Aorta (tissue), 5 donors: ENCODE measurements at regions not wholly inside any gene's neighbourhood (a gene's known extent, or its start where the extent isn't known, plus 50 kb on each side); places are given as distances from the start of the nearest gene placed in this dataset.
A peak's percentile ranks its signal among the peaks of the same experiment; 100 is the strongest.

ENCODE experiments used
- ATAC-seq: fragments of 200-7000 bp; cut with Tn5 transposase; one replicate; pipeline ENCODE4 v1.9.1; 2022; ENCODE audit warnings: moderate library complexity; ENCODE audit not compliant: low FRiP score
- DNase-seq, 2 donors: peaks; one replicate each; pipeline ENCODE4 v3.0.0-alpha.2; 2020
- H3K27ac ChIP-seq, 2 donors: one replicate each; pipeline ENCODE4 v1.5.1; 2013; ENCODE audit warnings: low read length in 2 of 2, mild to moderate bottlenecking in 2 of 2, moderate library complexity in 2 of 2, control low read depth in 1 of 2, inconsistent platforms in 1 of 2, low read depth in 1 of 2
- H3K27me3 ChIP-seq, 2 donors: one replicate each; pipeline ENCODE4 v1.6.1; 2013; ENCODE audit warnings: control low read depth in 1 of 2, low read length in 1 of 2, mild to moderate bottlenecking in 1 of 2, moderate library complexity in 1 of 2; ENCODE audit not compliant: insufficient read depth in 2 of 2, control insufficient read depth in 1 of 2
- H3K36me3 ChIP-seq, 2 donors: one replicate each; pipeline ENCODE4 v1.6.1; 2013; ENCODE audit warnings: control low read depth in 1 of 2, low read length in 1 of 2, mild to moderate bottlenecking in 1 of 2; ENCODE audit not compliant: insufficient read depth in 2 of 2, control insufficient read depth in 1 of 2
- H3K4me1 ChIP-seq, 2 donors: one replicate each; pipeline ENCODE4 v1.6.1; 2013; ENCODE audit warnings: low read length in 2 of 2, control low read depth in 1 of 2, mild to moderate bottlenecking in 1 of 2, moderate library complexity in 1 of 2; ENCODE audit not compliant: insufficient read depth in 2 of 2, control insufficient read depth in 1 of 2
- H3K4me3 ChIP-seq, 2 donors: one replicate each; pipeline ENCODE4 v1.5.1; 2013; ENCODE audit warnings: low read length in 2 of 2, control low read depth in 1 of 2, mild to moderate bottlenecking in 1 of 2
- H3K9me3 ChIP-seq: one replicate; pipeline ENCODE4 v1.6.1; 2013; ENCODE audit warnings: mild to moderate bottlenecking, low read length; ENCODE audit not compliant: control insufficient read depth
- WGBS, 2 donors: extraction: QIAGEN DNeasy Blood & Tissue Kit; methylation state at CpG; one replicate each; pipeline ENCODE4 v1.1.7; 2013; 5-methylcytosine and 5-hydroxymethylcytosine counted together
- intact Hi-C, 2 donors: fragments of 100-400 bp; cut with DNase I; formaldehyde crosslinking; loops; one replicate each; pipeline versions ENCODE4 v1.14.2 to v1.15.0; 2022
- donor health status: healthy with polysubstance abuse.
- donor health status: Bipolar disorder and iron deficiency.
- donor health status: DM: no; HTN: no; CAD: no.
- donor health status: DM: no; HTN: no; CAD: no.
- donor health status: DM: yes; HTN: yes; CAD: no.

- no peak overlapping the region for H3K27ac ChIP-seq
- no peaks in the 10 kb centered on the region for H3K27me3 ChIP-seq
- H3K4me1 ChIP-seq = no peaks in the 10 kb centered on the region
- H3K4me3 ChIP-seq = no peak overlapping the region
- H3K9me3 ChIP-seq = no peaks in the 10 kb centered on the region
- 18 to 22% methylated on average over 3 of the region's 3 CpGs for WGBS, 2 donors
- intact Hi-C loops = no loop called here
- H3K36me3 ChIP-seq = no peaks in the 10 kb centered on the region
- DNase-seq = no peak
- ATAC-seq = no peak
Observed at GRCh38 chr16:79850348-79850747, 249.8 kb upstream of the MAF start.

GRCh38 chr16:79849119-79849518, 248.6 kb upstream of the MAF start:
- no peaks in the 10 kb centered on the region for H3K27me3 ChIP-seq
- WGBS, 2 donors = 83 to 89% methylated on average over 10 of the region's 10 CpGs
- H3K36me3 ChIP-seq = no peaks in the 10 kb centered on the region
- intact Hi-C loops = no loop called here
- H3K4me3 ChIP-seq = no peak overlapping the region
- DNase-seq (peak in 1 of 2 donors; percentile 67), ATAC-seq (no peak)
- no peaks in the 10 kb centered on the region for H3K4me1 ChIP-seq
- H3K9me3 ChIP-seq = no peaks in the 10 kb centered on the region
- no peak overlapping the region for H3K27ac ChIP-seq

- 46 to 58% methylated on average over 6 of the region's 6 CpGs for WGBS, 2 donors
- intact Hi-C loops = no loop called here
- Histone ChIP-seq H3K27me3 (no peaks in the 10 kb centered on the region), H3K4me1 (no peaks in the 10 kb centered on the region), H3K27ac (no peak overlapping the region), H3K4me3 (no peak overlapping the region), H3K9me3 (no peaks in the 10 kb centered on the region), H3K36me3 (no peaks in the 10 kb centered on the region)
- ATAC-seq = no peak
- DNase-seq = no peak
Observed at GRCh38 chr16:79848719-79849118, 248.2 kb upstream of the MAF start.

GRCh38 chr16:79847569-79847968, 247.0 kb upstream of the MAF start:
- DNase-seq = no peak
- 93 to 95% methylated on average over 5 of the region's 5 CpGs for WGBS, 2 donors
- no peaks in the 10 kb centered on the region for H3K36me3 ChIP-seq
- intact Hi-C loops = no loop called here
- no peak overlapping the region for H3K4me3 ChIP-seq
- H3K27ac ChIP-seq = no peak overlapping the region
- no peaks in the 10 kb centered on the region for H3K27me3 ChIP-seq
- H3K9me3 ChIP-seq = no peaks in the 10 kb centered on the region
- no peak for ATAC-seq
- H3K4me1 ChIP-seq = no peaks in the 10 kb centered on the region

GRCh38 chr16:79847101-79847500, 246.6 kb upstream of the MAF start:
- ATAC-seq (no peak), DNase-seq (no peak)
- intact Hi-C loops = no loop called here
- no peak overlapping the region for H3K27ac ChIP-seq
- no peaks in the 10 kb centered on the region for H3K36me3 ChIP-seq
- WGBS, 2 donors = 75 to 77% methylated on average over 7 of the region's 7 CpGs
- H3K9me3 ChIP-seq = no peaks in the 10 kb centered on the region
- H3K4me1 ChIP-seq = no peaks in the 10 kb centered on the region
- H3K27me3 ChIP-seq = no peaks in the 10 kb centered on the region
- H3K4me3 ChIP-seq = no peak overlapping the region

- H3K4me3 ChIP-seq = no peak overlapping the region
- intact Hi-C loops = no loop called here
- H3K27me3 ChIP-seq = no peaks in the 10 kb centered on the region
- H3K27ac ChIP-seq = no peak overlapping the region
- ATAC-seq (no peak), DNase-seq (no peak)
- H3K9me3 ChIP-seq = no peaks in the 10 kb centered on the region
- no peaks in the 10 kb centered on the region for H3K4me1 ChIP-seq
- no peaks in the 10 kb centered on the region for H3K36me3 ChIP-seq
- 96 to 97% methylated on average over 7 of the region's 7 CpGs for WGBS, 2 donors
Observed at GRCh38 chr16:79845734-79846135, 245.2 kb upstream of the MAF start.

GRCh38 chr16:79845033-79845733, 244.6 kb upstream of the MAF start:
- intact Hi-C loops = no loop called here
- no peak overlapping the region for H3K27ac ChIP-seq
- H3K27me3 ChIP-seq = no peaks in the 10 kb centered on the region
- WGBS, 2 donors = 90 to 91% methylated on average over 12 of the region's 12 CpGs
- no peak overlapping the region for H3K4me3 ChIP-seq
- no peaks in the 10 kb centered on the region for H3K36me3 ChIP-seq
- no peak for ATAC-seq
- no peaks in the 10 kb centered on the region for H3K9me3 ChIP-seq
- DNase-seq = no peak
- no peaks in the 10 kb centered on the region for H3K4me1 ChIP-seq

GRCh38 chr16:79844603-79845002, 244.1 kb upstream of the MAF start:
- WGBS, 2 donors = 96 to 98% methylated on average over 3 of the region's 3 CpGs
- Histone ChIP-seq H3K36me3 (no peaks in the 10 kb centered on the region), H3K4me3 (no peak overlapping the region), H3K27ac (no peak overlapping the region), H3K9me3 (no peaks in the 10 kb centered on the region), H3K4me1 (no peaks in the 10 kb centered on the region), H3K27me3 (no peaks in the 10 kb centered on the region)
- DNase-seq (no peak), ATAC-seq (no peak)
- intact Hi-C loops = no loop called here

- Histone ChIP-seq H3K36me3 (no peaks in the 10 kb centered on the region), H3K9me3 (no peaks in the 10 kb centered on the region), H3K4me1 (no peaks in the 10 kb centered on the region), H3K27ac (no peak overlapping the region), H3K27me3 (no peaks in the 10 kb centered on the region), H3K4me3 (no peak overlapping the region)
- WGBS, 2 donors = 94 to 100% methylated on average over 1 of the region's 1 CpG
- intact Hi-C loops = no loop called here
- ATAC-seq = no peak
- no peak for DNase-seq
Observed at GRCh38 chr16:79843631-79844043, 243.1 kb upstream of the MAF start.
